PFSK-1 (cell line): ENCODE measurements at regions not wholly inside any gene's neighbourhood (a gene's known extent, or its start where the extent isn't known, plus 50 kb on each side); places are given as distances from the start of the nearest gene placed in this dataset.

ENCODE experiments used
- FOXP2 ChIP-seq: optimal IDR thresholded peaks from 2 replicates; pipeline ENCODE3; 2011; ENCODE audit warnings: borderline replicate concordance, control low read depth, inconsistent platforms; ENCODE audit not compliant: insufficient read depth; ENCODE audit errors: extremely low read length, extremely low read depth
- POLR2AphosphoS5 ChIP-seq: IDR thresholded peaks from 2 replicates; pipeline ENCODE4 v1.6.1; 2012; ENCODE audit warnings: low read depth, mild to moderate bottlenecking, control low read depth, low read length, moderate library complexity
- REST ChIP-seq, 2 experiments: IDR thresholded peaks; 2 replicates each; pipeline versions ENCODE4 v1.6.1 to v1.8.0; 2011 to 2012; ENCODE audit warnings: low read depth in 2 of 2, low read length in 2 of 2, control low read depth in 1 of 2, inconsistent platforms in 1 of 2, mild to moderate bottlenecking in 1 of 2, moderate library complexity in 1 of 2; ENCODE audit not compliant: insufficient read depth in 1 of 2
- SIN3A ChIP-seq: IDR thresholded peaks from 2 replicates; pipeline ENCODE4 v1.6.1; 2012; ENCODE audit warnings: mild to moderate bottlenecking, low read length, moderate library complexity, borderline replicate concordance; ENCODE audit not compliant: insufficient read depth
- TAF1 ChIP-seq: IDR thresholded peaks from 2 replicates; pipeline ENCODE4 v1.6.1; 2012; ENCODE audit warnings: low read length, control low read depth, borderline replicate concordance; ENCODE audit not compliant: insufficient read depth

- TF ChIP-seq POLR2AphosphoS5 (no peak), TAF1 (no peak)
Measured at GRCh38 chr4:125826801-125827695, 512.3 kb downstream of the FAT4 start.

GRCh38 chr4:125827696-125828052 lies 512.9 kb downstream of the FAT4 start:
- TF ChIP-seq REST (IDR thresholded peaks at IDR 0.05; ENCODE audit: insufficient read depth in 1 of 2, low read depth in 2 of 2, low read length in 2 of 2), result no peak
- no peak for TF ChIP-seq FOXP2
- no peak for TF ChIP-seq TAF1
- no peak for TF ChIP-seq POLR2AphosphoS5
- TF ChIP-seq SIN3A, result no peak

GRCh38 chr4:125828346-125828745 lies 513.6 kb downstream of the FAT4 start:
- no peak for TF ChIP-seq REST (IDR thresholded peaks at IDR 0.05; ENCODE audit: insufficient read depth in 1 of 2, low read depth in 2 of 2, low read length in 2 of 2)
- no peak for TF ChIP-seq POLR2AphosphoS5
- TF ChIP-seq SIN3A, result no peak
- TF ChIP-seq FOXP2, result no peak
- no peak for TF ChIP-seq TAF1

GRCh38 chr4:125832161-125832560 lies 517.4 kb downstream of the FAT4 start:
- no peak for TF ChIP-seq SIN3A

- peak in 1 of 2 experiments; percentile 78; a peak in 2 of 4 replicates for TF ChIP-seq REST (IDR thresholded peaks at IDR 0.05; ENCODE audit: insufficient read depth in 1 of 2, low read depth in 2 of 2, low read length in 2 of 2)
- no peak for TF ChIP-seq TAF1
Measured at GRCh38 chr4:125836597-125837195, 521.9 kb downstream of the FAT4 start.

GRCh38 chr4:125837493-125838201 lies 522.9 kb downstream of the FAT4 start:
- no peak for TF ChIP-seq FOXP2
- no peak for TF ChIP-seq POLR2AphosphoS5
- no peak for TF ChIP-seq REST (IDR thresholded peaks at IDR 0.05; ENCODE audit: insufficient read depth in 1 of 2, low read depth in 2 of 2, low read length in 2 of 2)
- no peak for TF ChIP-seq SIN3A
- TF ChIP-seq TAF1, result no peak
